Testis (tissue), 2 donors: ENCODE measurements at regions not wholly inside any gene's neighbourhood (a gene's known extent, or its start where the extent isn't known, plus 50 kb on each side); places are given as distances from the start of the nearest gene placed in this dataset.

ENCODE experiments used
- POLR2A ChIP-seq: fragments of 450-650 bp; IDR thresholded peaks from one replicate; pipeline ENCODE4 v1.6.1; 2017; ENCODE audit warnings: antibody characterized with exemption, mild to moderate bottlenecking, moderate library complexity
- TF ChIP-seq, protein P1 (sequence below), 3 experiments: fragments of 450-650 bp in 2 of 3; fragments of 200-600 bp in 1 of 3; sonication (generic) in 1 of 3; IDR thresholded peaks; one replicate each; pipeline ENCODE4 v1.5.1; 2016 to 2019; ENCODE audit warnings: antibody characterized with exemption in 3 of 3, mild to moderate bottlenecking in 2 of 3, moderate library complexity in 1 of 3

DNA sequence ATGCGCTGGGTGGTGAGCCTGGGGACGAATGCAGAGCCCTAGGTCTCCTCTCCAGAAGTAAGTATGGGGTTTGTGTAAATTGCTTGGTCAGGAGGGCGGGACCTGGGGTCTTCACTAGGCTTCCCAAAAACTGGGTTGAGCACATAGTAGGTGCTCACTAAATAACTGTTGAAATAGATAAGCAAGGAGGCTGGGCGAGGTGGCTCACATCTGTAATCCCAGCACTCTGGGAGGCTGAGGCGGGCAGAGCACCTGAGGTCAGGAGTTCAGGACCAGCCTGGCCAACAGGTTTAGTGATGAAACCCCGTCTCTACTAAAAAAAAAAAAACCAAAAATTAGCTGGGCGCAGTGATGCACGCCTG lies 163.9 kb upstream of the IER5L start:
- TF ChIP-seq, protein P1, sequence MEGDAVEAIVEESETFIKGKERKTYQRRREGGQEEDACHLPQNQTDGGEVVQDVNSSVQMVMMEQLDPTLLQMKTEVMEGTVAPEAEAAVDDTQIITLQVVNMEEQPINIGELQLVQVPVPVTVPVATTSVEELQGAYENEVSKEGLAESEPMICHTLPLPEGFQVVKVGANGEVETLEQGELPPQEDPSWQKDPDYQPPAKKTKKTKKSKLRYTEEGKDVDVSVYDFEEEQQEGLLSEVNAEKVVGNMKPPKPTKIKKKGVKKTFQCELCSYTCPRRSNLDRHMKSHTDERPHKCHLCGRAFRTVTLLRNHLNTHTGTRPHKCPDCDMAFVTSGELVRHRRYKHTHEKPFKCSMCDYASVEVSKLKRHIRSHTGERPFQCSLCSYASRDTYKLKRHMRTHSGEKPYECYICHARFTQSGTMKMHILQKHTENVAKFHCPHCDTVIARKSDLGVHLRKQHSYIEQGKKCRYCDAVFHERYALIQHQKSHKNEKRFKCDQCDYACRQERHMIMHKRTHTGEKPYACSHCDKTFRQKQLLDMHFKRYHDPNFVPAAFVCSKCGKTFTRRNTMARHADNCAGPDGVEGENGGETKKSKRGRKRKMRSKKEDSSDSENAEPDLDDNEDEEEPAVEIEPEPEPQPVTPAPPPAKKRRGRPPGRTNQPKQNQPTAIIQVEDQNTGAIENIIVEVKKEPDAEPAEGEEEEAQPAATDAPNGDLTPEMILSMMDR (IDR thresholded peaks at IDR 0.05), result no peak
- no peak for TF ChIP-seq POLR2A
